GM23338 (cell line): ENCODE measurements at regions not wholly inside any gene's neighbourhood (a gene's known extent, or its start where the extent isn't known, plus 50 kb on each side); places are given as distances from the start of the nearest gene placed in this dataset.

Experiments used
- CTCF ChIP-seq, 2 experiments: fragments of 200-600 bp in 1 of 2; sonication (generic) in 1 of 2; conservative IDR thresholded peaks; 2 replicates each; pipeline versions ENCODE4 v1.5.1 to v1.6.1; 2016 to 2017; ENCODE audit warnings: antibody characterized with exemption in 2 of 2, low read depth in 2 of 2, mild to moderate bottlenecking in 2 of 2, moderate library complexity in 1 of 2
- ETS1 ChIP-seq: IDR thresholded peaks from 2 replicates; pipeline ENCODE4 v1.6.1; 2016; ENCODE audit warnings: antibody characterized with exemption
- EZH2phosphoT487 ChIP-seq: fragments of 200-600 bp; sonication (generic); IDR thresholded peaks from one replicate; pipeline ENCODE4 v1.8.1; 2018; ENCODE audit warnings: antibody characterized with exemption; ENCODE audit not compliant: unreplicated experiment

GRCh38 chr6:1235825-1236224 is 76.1 kb upstream of the FOXQ1 start:
- TF ChIP-seq CTCF (conservative IDR thresholded peaks at IDR 0.05; ENCODE audit: low read depth in 2 of 2) (no peak), ETS1 (no peak), EZH2phosphoT487 (no peak)
